HepG2 (cell line): ENCODE measurements at regions not wholly inside any gene's neighbourhood (a gene's known extent, or its start where the extent isn't known, plus 50 kb on each side); places are given as distances from the start of the nearest gene placed in this dataset.

Experiments
- ADNP ChIP-seq: sonication (generic); formaldehyde crosslinking; IDR thresholded peaks from 2 replicates; pipeline ENCODE4 v1.4.0; 2020; ENCODE audit warnings: missing genetic modification reagents
- ETV6 ChIP-seq: sonication (generic); formaldehyde crosslinking; conservative IDR thresholded peaks from 2 replicates; pipeline ENCODE4 v1.4.0; 2020; ENCODE audit warnings: missing genetic modification reagents
- MAZ ChIP-seq, 2 experiments: sonication (generic) in 1 of 2; formaldehyde crosslinking in 1 of 2; IDR thresholded peaks; 2 replicates each; pipeline versions ENCODE4 v1.5.0 to v1.6.1; 2012 to 2020; ENCODE audit warnings: low read depth in 2 of 2, mild to moderate bottlenecking in 2 of 2, borderline replicate concordance in 1 of 2, improper control_type of control experiment in 1 of 2, low read length in 1 of 2, missing genetic modification reagents in 1 of 2, moderate library complexity in 1 of 2
- RAD51 ChIP-seq: fragments of 450-650 bp; IDR thresholded peaks from 2 replicates; pipeline ENCODE4 v1.6.1; 2016; ENCODE audit warnings: borderline replicate concordance
- REPIN1 ChIP-seq: sonication (generic); formaldehyde crosslinking; IDR thresholded peaks from 2 replicates; pipeline ENCODE4 v1.8.0; 2022; ENCODE audit warnings: missing genetic modification reagents, low read depth, mild to moderate bottlenecking, borderline replicate concordance
- SMARCC2 ChIP-seq: fragments of 450-650 bp; IDR thresholded peaks from 2 replicates; pipeline ENCODE4 v1.6.1; 2017; ENCODE audit warnings: antibody characterized with exemption, mild to moderate bottlenecking
- SPEN ChIP-seq: sonication (generic); formaldehyde crosslinking; IDR thresholded peaks from 2 replicates; pipeline ENCODE4 v1.5.1; 2020; ENCODE audit warnings: low read depth, mild to moderate bottlenecking, missing genetic modification reagents
- TRAFD1 ChIP-seq: sonication (generic); formaldehyde crosslinking; IDR thresholded peaks from 2 replicates; pipeline ENCODE4 v1.5.1; 2020; ENCODE audit warnings: missing genetic modification reagents, mild to moderate bottlenecking, borderline replicate concordance
- ZBTB26 ChIP-seq: IDR thresholded peaks from 2 replicates; pipeline ENCODE4 v1.6.1; 2016; ENCODE audit warnings: missing compliant biosample characterization, missing genetic modification reagents, borderline replicate concordance
- ZNF253 ChIP-seq: sonication (generic); formaldehyde crosslinking; IDR thresholded peaks from 2 replicates; pipeline ENCODE4 v1.8.0; 2022; ENCODE audit warnings: mild to moderate bottlenecking, missing genetic modification reagents, borderline replicate concordance
- ZNF512B ChIP-seq: sonication (generic); formaldehyde crosslinking; IDR thresholded peaks from 2 replicates; pipeline ENCODE4 v1.5.1; 2020; ENCODE audit warnings: missing genetic modification reagents, mild to moderate bottlenecking, borderline replicate concordance
- ZNF607 ChIP-seq: sonication (generic); formaldehyde crosslinking; IDR thresholded peaks from 2 replicates; pipeline ENCODE4 v1.5.1; 2020; ENCODE audit warnings: missing genetic modification reagents, mild to moderate bottlenecking, borderline replicate concordance
- ZNF670 ChIP-seq: sonication (generic); formaldehyde crosslinking; IDR thresholded peaks from 2 replicates; pipeline ENCODE4 v1.8.0; 2022; ENCODE audit warnings: mild to moderate bottlenecking, missing genetic modification reagents, borderline replicate concordance
- ZNF720 ChIP-seq: sonication (generic); formaldehyde crosslinking; IDR thresholded peaks from 2 replicates; pipeline ENCODE4 v1.4.0; 2020; ENCODE audit warnings: missing genetic modification reagents
- ZNF850 ChIP-seq: sonication (generic); formaldehyde crosslinking; conservative IDR thresholded peaks from 2 replicates; pipeline ENCODE4 v1.9.0; 2021; ENCODE audit warnings: mild to moderate bottlenecking, missing genetic modification reagents
- TF ChIP-seq, protein P1 (sequence below): sonication (generic); formaldehyde crosslinking; IDR thresholded peaks from 2 replicates; pipeline ENCODE4 v1.4.0; 2020; ENCODE audit warnings: mild to moderate bottlenecking, missing genetic modification reagents
- TF ChIP-seq, protein P2 (sequence below): sonication (generic); formaldehyde crosslinking; IDR thresholded peaks from 2 replicates; pipeline ENCODE4 v1.8.0; 2022; ENCODE audit warnings: low read depth, missing genetic modification reagents

- TF ChIP-seq ZNF512B (CRISPR knock-in tag) (no peak), ADNP (CRISPR knock-in tag) (no peak), ZNF670 (CRISPR knock-in tag) (no peak), REPIN1 (no peak), ETV6 (CRISPR knock-in tag) (no peak), SPEN (no peak), RAD51 (no peak), ZBTB26 (CRISPR knock-in tag) (no peak), ZNF850 (CRISPR knock-in tag) (no peak), ZNF607 (CRISPR knock-in tag) (no peak), MAZ (IDR thresholded peaks at IDR 0.05; ENCODE audit: borderline replicate concordance, low read depth, low read length) (no peak), MAZ (CRISPR knock-in tag; IDR thresholded peaks at IDR 0.05; ENCODE audit: low read depth) (no peak), ZNF720 (CRISPR knock-in tag) (no peak), TRAFD1 (no peak), SMARCC2 (peak; percentile 8; the same call in 1 of the 2 replicates), ZNF253 (no peak)
- TF ChIP-seq, protein P1, sequence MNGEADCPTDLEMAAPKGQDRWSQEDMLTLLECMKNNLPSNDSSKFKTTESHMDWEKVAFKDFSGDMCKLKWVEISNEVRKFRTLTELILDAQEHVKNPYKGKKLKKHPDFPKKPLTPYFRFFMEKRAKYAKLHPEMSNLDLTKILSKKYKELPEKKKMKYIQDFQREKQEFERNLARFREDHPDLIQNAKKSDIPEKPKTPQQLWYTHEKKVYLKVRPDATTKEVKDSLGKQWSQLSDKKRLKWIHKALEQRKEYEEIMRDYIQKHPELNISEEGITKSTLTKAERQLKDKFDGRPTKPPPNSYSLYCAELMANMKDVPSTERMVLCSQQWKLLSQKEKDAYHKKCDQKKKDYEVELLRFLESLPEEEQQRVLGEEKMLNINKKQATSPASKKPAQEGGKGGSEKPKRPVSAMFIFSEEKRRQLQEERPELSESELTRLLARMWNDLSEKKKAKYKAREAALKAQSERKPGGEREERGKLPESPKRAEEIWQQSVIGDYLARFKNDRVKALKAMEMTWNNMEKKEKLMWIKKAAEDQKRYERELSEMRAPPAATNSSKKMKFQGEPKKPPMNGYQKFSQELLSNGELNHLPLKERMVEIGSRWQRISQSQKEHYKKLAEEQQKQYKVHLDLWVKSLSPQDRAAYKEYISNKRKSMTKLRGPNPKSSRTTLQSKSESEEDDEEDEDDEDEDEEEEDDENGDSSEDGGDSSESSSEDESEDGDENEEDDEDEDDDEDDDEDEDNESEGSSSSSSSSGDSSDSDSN (CRISPR knock-in tag) = no peak
- TF ChIP-seq, protein P2, sequence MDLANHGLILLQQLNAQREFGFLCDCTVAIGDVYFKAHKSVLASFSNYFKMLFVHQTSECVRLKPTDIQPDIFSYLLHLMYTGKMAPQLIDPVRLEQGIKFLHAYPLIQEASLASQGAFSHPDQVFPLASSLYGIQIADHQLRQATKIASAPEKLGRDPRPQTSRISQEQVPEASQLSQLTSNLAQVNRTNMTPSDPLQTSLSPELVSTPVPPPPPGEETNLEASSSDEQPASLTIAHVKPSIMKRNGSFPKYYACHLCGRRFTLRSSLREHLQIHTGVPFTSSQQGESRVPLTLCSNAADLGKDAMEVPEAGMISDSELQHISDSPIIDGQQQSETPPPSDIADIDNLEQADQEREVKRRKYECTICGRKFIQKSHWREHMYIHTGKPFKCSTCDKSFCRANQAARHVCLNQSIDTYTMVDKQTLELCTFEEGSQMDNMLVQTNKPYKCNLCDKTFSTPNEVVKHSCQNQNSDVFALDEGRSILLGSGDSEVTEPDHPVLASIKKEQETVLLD = no peak
These were observed 356.4 kb upstream of the PKN2 start (continued) for GRCh38 chr1:88327391-88328267.
